GM21529 (cell line): ENCODE measurements at regions not wholly inside any gene's neighbourhood (a gene's known extent, or its start where the extent isn't known, plus 50 kb on each side); places are given as distances from the start of the nearest gene placed in this dataset.
"Not testable (repeated sequence)": the region's sequence is repeated elsewhere in the genome, so short reads cannot be mapped to it uniquely, and the experiment has no call there.

Source experiments
- ATAC-seq: cut with Tn5 transposase; IDR thresholded peaks from one replicate; pipeline ENCODE4 v1.9.1; 2021; ENCODE audit not compliant: unreplicated experiment

- no peak for ATAC-seq
These were observed 944.0 kb upstream of the ADGRL4 start for GRCh38 chr1:79950511-79950910.

DNA sequence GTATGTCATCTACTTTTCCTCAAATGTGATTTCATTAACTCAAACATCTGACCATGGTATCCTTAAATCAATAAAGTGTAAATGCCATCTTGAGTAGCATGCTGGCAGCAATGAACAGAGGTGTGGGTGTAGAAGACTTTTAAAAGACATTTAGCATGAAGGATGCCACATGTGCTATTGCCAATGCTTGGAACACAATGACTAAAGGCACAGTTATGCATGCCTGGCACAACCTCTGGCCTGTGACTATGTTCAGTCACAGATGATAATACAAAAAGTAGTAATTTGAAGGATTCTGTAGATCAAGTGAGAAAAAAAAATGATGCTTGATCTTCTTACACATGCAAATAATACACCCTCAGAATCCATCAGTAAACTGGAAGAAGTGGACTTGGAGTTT is 938.9 kb upstream of the ADGRL4 start:
- ATAC-seq, result no peak

GRCh38 chr1:79929356-79929755 is 922.8 kb upstream of the ADGRL4 start:
- no peak for ATAC-seq

DNA sequence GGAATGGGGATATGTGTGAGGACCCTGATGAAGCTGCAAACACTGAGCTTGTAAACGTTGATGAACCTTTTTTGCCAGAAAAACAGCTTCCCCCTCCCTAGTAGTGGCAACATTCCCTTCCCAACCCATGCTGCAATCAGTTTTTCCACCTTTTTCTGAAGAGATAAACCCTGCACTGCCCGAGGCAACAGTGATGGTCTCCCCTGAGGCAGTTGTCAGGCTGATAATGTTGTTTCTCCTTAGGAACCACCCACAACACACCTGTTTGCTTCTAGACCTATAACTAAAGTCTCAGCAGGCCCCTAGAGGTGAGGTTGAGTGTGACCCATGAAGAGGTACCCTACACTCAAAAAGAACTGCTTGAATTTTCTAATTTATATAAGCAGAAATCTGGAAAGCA is 922.4 kb upstream of the ADGRL4 start:
- no peak for ATAC-seq

- ATAC-seq, result no peak
These were observed 914.6 kb upstream of the ADGRL4 start for GRCh38 chr1:79920960-79921669.

GRCh38 chr1:79914896-79915295 is 908.4 kb upstream of the ADGRL4 start:
- no peak for ATAC-seq

DNA sequence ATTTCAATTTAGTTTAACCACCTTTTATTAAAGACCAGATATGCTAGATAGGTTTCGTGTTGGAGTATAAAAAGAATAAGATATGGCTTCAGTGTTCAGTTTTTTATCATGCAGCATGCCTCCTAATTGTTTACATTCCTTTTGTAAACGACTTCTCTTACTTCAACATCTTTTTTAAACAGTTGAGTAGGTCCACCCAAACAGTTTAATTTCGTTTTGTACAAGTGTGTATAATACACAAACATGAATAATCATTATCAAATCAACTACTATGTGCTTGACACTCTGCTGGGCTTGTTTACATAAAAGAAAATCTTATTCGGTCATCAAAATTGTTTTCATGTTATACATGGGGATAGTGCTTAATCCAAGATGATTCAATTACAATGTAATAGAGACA is 906.3 kb upstream of the ADGRL4 start:
- ATAC-seq, result no peak

DNA sequence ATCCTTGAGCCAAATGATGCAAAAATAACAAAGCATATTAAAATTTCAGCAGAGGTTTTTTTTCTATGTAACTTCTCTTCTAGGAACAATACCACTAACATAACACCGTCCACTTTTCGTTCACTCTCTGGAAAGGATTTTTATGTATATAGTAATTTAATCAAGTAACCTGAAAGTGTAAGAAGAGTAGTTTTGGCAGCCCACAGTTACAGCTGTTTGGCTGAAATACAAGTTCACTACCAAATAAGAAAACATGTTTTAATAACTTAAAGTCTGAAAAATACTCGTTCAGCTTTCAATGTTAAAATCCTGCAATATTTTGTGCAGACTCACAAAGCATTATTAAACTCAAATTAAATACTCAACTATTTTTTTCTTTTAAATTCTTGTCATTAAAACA is 896.8 kb upstream of the ADGRL4 start:
- ATAC-seq, result no peak

GRCh38 chr1:79902418-79902817 is 895.9 kb upstream of the ADGRL4 start:
- no peak for ATAC-seq

GRCh38 chr1:79899914-79900313 is 893.4 kb upstream of the ADGRL4 start:
- no peak for ATAC-seq

DNA sequence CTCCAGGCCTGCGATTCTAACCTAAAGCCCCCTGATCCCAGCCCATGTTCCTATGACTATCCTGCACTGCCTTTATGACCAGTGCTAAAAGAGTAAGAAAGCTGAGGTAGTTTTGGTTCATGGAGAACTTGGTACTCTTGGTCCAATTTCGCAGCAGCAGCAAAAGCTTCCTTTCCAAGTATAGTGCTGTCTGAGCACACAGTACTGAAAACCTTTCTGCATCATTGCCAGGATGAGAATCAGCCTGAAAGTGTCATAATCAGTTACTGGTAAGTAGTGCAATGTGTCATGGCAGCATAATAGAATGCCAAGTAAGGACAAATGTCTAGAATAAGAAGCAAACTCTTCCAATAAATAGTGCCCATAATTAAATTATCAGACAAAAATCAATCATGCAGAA is 889.6 kb upstream of the ADGRL4 start:
- no peak for ATAC-seq

DNA sequence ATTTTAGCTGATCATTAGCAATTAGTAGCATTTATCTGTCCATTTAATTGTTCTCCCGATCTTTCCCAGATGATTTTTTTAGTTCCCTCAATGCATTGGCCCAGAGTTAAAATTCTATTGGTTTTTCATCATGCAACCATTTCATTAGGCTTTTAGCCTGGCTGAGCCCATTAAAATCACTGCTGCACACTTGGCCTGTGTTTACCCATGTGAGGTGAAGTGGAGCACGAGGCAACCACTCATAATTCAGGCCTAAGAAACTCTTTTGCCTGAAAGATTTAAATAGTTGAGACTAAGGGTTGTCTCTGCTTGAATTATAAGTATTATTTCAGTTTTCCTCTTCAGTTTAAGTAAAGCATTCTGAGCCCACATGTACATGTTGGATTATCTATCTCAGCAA is 889.0 kb upstream of the ADGRL4 start:
- no peak for ATAC-seq

- ATAC-seq, result not testable (repeated sequence)
These were observed 887.6 kb upstream of the ADGRL4 start for GRCh38 chr1:79894129-79894528.

DNA sequence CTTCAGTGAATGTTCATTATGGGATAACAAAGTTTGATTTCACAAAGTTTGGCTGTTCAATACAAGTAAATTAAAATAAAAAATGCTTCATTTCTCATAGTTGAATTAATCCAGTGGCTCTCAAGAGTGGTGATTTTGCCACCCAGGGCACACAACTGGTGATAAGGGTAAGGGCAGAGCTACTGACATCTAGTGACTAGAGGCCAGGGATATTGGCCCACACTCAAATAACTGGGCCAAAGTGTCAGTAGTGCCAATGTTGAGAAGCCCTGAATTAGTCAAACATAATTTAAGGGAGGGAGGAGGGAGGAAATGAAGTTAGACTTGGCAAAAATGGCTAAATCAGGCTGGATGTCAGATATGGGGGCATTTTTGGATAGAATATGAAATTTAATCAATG is 880.5 kb upstream of the ADGRL4 start:
- ATAC-seq, result no peak

DNA sequence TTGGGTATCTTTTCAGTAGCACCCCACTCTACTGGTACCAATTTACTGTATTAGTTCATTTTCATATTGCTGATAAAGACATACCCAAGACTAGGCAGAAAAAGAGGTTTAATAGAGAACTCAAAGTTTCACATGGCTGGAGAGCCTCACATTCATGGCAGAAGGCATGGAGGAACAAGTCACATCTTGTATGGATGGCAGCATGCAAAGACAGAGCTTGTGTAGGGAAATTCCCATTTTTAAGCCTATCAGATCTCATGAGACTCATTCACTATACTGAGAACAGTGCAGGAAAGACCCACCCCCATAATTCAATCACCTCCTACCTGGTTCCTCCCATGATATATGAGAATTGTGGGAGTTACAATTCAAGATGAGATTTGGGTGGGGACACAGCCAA is 878.6 kb upstream of the ADGRL4 start:
- ATAC-seq, result no peak

GRCh38 chr1:79877086-79877485 is 870.6 kb upstream of the ADGRL4 start:
- ATAC-seq, result no peak

GRCh38 chr1:79875187-79875586 is 868.7 kb upstream of the ADGRL4 start:
- ATAC-seq, result no peak

GRCh38 chr1:79874289-79874688 is 867.8 kb upstream of the ADGRL4 start:
- no peak for ATAC-seq

GRCh38 chr1:79859212-79859948 is 852.9 kb upstream of the ADGRL4 start:
- ATAC-seq, result no peak

- peak; percentile 64 for ATAC-seq
These were observed 845.5 kb upstream of the ADGRL4 start for GRCh38 chr1:79852004-79852403.

DNA sequence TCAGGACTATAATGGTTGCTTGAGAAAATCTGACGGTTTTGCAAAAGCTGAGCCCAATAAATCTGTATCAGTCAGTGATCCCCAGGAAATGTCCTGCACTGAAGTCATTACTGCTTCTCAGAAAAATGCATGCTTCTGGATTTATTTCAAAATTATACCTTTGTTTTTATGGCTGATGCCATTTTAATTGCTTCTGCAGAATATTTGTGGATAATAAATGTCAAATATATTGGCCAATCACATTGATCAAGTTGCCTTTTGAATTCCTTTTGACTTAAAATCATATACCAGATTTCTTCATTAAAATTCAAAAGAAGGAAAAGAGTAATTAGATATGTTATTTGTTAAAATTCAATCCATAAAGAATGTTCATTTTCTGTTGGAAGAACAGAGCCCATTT is 842.9 kb upstream of the ADGRL4 start:
- no peak for ATAC-seq

DNA sequence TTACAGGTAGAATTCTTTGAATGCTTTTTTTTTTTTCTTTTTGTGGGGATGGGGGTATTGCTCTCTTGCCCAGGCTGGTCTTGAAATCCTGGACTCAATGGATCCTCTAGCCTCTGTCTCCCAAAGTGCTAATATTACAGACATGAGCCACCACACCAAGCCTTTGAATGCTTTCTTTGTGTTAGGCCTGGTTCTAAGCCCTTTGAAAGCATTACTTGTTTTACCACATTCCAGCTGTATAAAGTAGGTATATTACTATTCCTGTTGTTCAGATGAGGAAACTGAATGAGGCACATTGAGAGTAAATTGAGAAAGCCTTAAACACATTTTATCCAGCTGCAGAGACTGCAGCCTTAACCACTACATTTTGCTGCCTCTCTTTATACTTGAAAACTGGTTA is 841.8 kb upstream of the ADGRL4 start:
- no peak for ATAC-seq

- no peak for ATAC-seq
These were observed 841.2 kb upstream of the ADGRL4 start for GRCh38 chr1:79847700-79848099.
